ENCODE measurements at regions not wholly inside any gene's neighbourhood (a gene's known extent, or its start where the extent isn't known, plus 50 kb on each side); places are given as distances from the start of the nearest gene placed in this dataset.

GRCh38 chr4:143118663-143119062 is 66.1 kb upstream of the USP38 start:
- TF ChIP-seq POLR2A (IDR thresholded peaks at IDR 0.05) (no peak), POLR2AphosphoS5 (IDR thresholded peaks at IDR 0.05) (no peak)
- TF ChIP-seq, protein P1, sequence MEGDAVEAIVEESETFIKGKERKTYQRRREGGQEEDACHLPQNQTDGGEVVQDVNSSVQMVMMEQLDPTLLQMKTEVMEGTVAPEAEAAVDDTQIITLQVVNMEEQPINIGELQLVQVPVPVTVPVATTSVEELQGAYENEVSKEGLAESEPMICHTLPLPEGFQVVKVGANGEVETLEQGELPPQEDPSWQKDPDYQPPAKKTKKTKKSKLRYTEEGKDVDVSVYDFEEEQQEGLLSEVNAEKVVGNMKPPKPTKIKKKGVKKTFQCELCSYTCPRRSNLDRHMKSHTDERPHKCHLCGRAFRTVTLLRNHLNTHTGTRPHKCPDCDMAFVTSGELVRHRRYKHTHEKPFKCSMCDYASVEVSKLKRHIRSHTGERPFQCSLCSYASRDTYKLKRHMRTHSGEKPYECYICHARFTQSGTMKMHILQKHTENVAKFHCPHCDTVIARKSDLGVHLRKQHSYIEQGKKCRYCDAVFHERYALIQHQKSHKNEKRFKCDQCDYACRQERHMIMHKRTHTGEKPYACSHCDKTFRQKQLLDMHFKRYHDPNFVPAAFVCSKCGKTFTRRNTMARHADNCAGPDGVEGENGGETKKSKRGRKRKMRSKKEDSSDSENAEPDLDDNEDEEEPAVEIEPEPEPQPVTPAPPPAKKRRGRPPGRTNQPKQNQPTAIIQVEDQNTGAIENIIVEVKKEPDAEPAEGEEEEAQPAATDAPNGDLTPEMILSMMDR (IDR thresholded peaks at IDR 0.05), result no peak
- Histone ChIP-seq H3K27ac (no peak overlapping the region), H3K9me3 (no peaks in the 10 kb centered on the region), H3K4me1 (no peaks in the 10 kb centered on the region), H3K4me3 (no peak overlapping the region), H3K36me3 (no peaks in the 10 kb centered on the region), H3K27me3 (no peaks in the 10 kb centered on the region)
- intact Hi-C loops (cut with DNase I; ENCODE audit: low total_unique reads), result no loop called here
- DNase-seq (ENCODE audit: low spot score in 2 of 2), result no peak

- Histone ChIP-seq H3K27ac (no peak overlapping the region), H3K36me3 (no peaks in the 10 kb centered on the region), H3K27me3 (no peaks in the 10 kb centered on the region), H3K9me3 (no peaks in the 10 kb centered on the region), H3K4me1 (no peaks in the 10 kb centered on the region), H3K4me3 (no peak overlapping the region)
- no peak for DNase-seq (ENCODE audit: low spot score in 2 of 2)
- intact Hi-C loops (cut with DNase I; ENCODE audit: low total_unique reads), result no loop called here
- TF ChIP-seq POLR2A (IDR thresholded peaks at IDR 0.05), result no peak
These were observed 57.1 kb upstream of the USP38 start for GRCh38 chr4:143127621-143128020.

- H3K27ac ChIP-seq, result no peak overlapping the region
- intact Hi-C loops (cut with DNase I; ENCODE audit: low total_unique reads), result no loop called here
- H3K27me3 ChIP-seq, result no peaks in the 10 kb centered on the region
- no peak for TF ChIP-seq POLR2A (IDR thresholded peaks at IDR 0.05)
- TF ChIP-seq, protein P1 (IDR thresholded peaks at IDR 0.05), result no peak
- TF ChIP-seq POLR2AphosphoS5 (IDR thresholded peaks at IDR 0.05), result no peak
- no peak for DNase-seq (ENCODE audit: low spot score in 2 of 2)
- no peaks in the 10 kb centered on the region for H3K4me1 ChIP-seq
- no peak overlapping the region for H3K4me3 ChIP-seq
- H3K9me3 ChIP-seq, result no peaks in the 10 kb centered on the region
- H3K36me3 ChIP-seq, result no peaks in the 10 kb centered on the region
These were observed 50.7 kb upstream of the USP38 start for GRCh38 chr4:143133977-143134376.

Measured in breast epithelium (tissue), 4 donors.